ENCODE measurements at regions not wholly inside any gene's neighbourhood (a gene's known extent, or its start where the extent isn't known, plus 50 kb on each side); places are given as distances from the start of the nearest gene placed in this dataset.
"Not testable (repeated sequence)": the region's sequence is repeated elsewhere in the genome, so short reads cannot be mapped to it uniquely, and the experiment has no call there.

DNA sequence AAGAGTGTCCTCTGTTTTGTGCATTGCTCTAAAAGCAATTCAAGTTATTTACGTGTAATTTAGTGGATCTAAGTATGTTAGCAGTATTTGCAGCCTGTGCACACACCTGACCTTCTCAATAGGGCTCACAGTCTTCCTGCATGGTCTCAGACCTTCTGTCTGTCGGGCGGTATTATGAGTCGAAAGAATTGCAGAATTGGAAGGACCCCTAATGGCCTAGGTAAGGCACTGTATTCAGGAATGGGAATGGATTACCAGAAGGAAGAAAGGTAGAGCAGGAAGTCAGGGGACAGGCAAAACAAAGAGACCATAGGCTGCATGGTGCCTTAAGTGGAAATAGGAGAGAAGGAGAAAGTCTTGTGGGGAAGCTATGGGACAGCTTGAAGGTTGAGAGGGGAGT, 341.6 kb downstream of the VRK1 start:
- POLR2A ChIA-PET: no interaction called here
- TF ChIP-seq, protein P1, sequence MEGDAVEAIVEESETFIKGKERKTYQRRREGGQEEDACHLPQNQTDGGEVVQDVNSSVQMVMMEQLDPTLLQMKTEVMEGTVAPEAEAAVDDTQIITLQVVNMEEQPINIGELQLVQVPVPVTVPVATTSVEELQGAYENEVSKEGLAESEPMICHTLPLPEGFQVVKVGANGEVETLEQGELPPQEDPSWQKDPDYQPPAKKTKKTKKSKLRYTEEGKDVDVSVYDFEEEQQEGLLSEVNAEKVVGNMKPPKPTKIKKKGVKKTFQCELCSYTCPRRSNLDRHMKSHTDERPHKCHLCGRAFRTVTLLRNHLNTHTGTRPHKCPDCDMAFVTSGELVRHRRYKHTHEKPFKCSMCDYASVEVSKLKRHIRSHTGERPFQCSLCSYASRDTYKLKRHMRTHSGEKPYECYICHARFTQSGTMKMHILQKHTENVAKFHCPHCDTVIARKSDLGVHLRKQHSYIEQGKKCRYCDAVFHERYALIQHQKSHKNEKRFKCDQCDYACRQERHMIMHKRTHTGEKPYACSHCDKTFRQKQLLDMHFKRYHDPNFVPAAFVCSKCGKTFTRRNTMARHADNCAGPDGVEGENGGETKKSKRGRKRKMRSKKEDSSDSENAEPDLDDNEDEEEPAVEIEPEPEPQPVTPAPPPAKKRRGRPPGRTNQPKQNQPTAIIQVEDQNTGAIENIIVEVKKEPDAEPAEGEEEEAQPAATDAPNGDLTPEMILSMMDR (IDR thresholded peaks at IDR 0.05; ENCODE audit: low read depth, low read length): no peak
- Histone ChIP-seq H3K9me3 (ENCODE audit: control insufficient read depth, insufficient read depth, low read length) (peaks cover 32% of the 10 kb centered on the region), H3K27ac (ENCODE audit: low read depth, low read length) (no peak overlapping the region), H3K4me3 (ENCODE audit: low read depth, low read length) (no peak overlapping the region), H3K27me3 (ENCODE audit: control insufficient read depth, insufficient read depth, low read length) (no peaks in the 10 kb centered on the region)
- CTCF ChIA-PET: no interaction called here
- no peak for DNase-seq (ENCODE audit: low read depth, low spot score)

- ChIA-PET CTCF (no interaction called here), POLR2A (no interaction called here)
- DNase-seq (ENCODE audit: low read depth, low spot score): no peak
- TF ChIP-seq, protein P1 (IDR thresholded peaks at IDR 0.05; ENCODE audit: low read depth, low read length): no peak
- Histone ChIP-seq H3K27me3 (ENCODE audit: control insufficient read depth, insufficient read depth, low read length) (no peaks in the 10 kb centered on the region), H3K9me3 (ENCODE audit: control insufficient read depth, insufficient read depth, low read length) (peaks cover 48% of the 10 kb centered on the region), H3K4me3 (ENCODE audit: low read depth, low read length) (no peak overlapping the region), H3K27ac (ENCODE audit: low read depth, low read length) (no peak overlapping the region)
Measured at GRCh38 chr14:97143011-97143410, 345.8 kb downstream of the VRK1 start.

DNA sequence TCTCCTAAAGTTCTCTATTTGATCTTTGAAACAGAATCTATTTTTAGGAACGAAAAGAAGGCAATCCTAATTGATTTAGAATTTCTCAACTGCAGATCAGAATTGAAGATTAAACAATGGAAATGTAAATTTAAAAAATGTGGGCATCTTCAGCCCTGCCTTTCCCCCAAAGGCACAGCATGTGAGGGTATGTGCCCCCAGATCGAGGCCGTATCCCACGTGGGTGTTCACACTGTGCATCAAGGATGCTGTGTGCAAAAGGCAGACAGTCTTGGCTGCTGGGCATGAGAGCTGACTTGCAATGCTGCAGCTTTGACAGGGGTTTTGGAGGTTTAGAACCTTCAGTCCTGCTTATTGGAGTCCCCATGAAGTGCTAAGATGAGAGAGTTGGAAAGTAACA, 346.3 kb downstream of the VRK1 start:
- Histone ChIP-seq H3K9me3 (ENCODE audit: control insufficient read depth, insufficient read depth, low read length) (peaks cover 45% of the 10 kb centered on the region), H3K27me3 (ENCODE audit: control insufficient read depth, insufficient read depth, low read length) (no peaks in the 10 kb centered on the region), H3K4me3 (ENCODE audit: low read depth, low read length) (no peak overlapping the region), H3K27ac (ENCODE audit: low read depth, low read length) (no peak overlapping the region)
- CTCF ChIA-PET: no interaction called here
- POLR2A ChIA-PET: no interaction called here
- no peak for DNase-seq (ENCODE audit: low read depth, low spot score)
- TF ChIP-seq, protein P1 (IDR thresholded peaks at IDR 0.05; ENCODE audit: low read depth, low read length): no peak

DNA sequence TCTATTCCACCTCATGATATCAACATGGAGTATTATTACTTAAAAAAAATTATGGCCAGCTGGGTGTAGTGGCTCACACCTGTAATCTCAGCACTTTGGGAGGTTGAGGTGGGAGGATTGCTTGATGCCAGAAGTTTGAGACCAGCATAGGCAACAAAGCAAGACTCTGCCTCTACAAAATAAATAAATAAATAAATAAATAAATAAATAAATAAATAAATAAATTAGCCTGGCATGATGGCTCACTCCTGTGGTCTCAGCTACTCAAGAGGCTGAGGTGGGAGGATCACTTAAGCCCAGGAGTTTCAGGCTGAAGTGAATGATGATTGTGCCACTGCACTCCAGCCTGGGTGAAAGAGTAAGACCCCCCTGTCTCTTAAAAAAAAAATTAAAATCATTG, 350.8 kb downstream of the VRK1 start:
- POLR2A ChIA-PET; H3K4me3 ChIP-seq (ENCODE audit: low read depth, low read length); H3K27ac ChIP-seq (ENCODE audit: low read depth, low read length); H3K27me3 ChIP-seq (ENCODE audit: control insufficient read depth, insufficient read depth, low read length); DNase-seq (ENCODE audit: low read depth, low spot score); CTCF ChIA-PET: not testable (repeated sequence)
- H3K9me3 ChIP-seq (ENCODE audit: control insufficient read depth, insufficient read depth, low read length): peaks cover 53% of the 10 kb centered on the region

DNA sequence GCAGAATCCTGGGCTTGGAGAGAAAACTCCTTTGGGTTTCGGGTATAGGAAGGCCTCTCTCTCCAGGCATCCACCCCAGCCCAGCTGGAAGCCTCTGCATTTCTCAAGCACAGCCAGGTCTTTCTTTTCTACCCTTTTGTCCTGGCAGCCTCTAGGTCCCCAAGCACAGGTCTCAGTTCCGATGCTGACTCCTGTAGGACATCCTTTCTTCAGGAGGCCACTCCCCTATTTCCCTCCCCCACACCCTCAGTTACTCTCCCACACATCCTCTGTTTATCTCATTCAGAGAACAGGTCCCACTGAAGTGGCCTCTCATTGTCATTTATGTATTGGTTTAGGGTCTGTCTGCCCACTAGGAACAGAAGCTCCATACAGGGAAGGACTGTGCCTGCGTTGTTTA, 352.6 kb downstream of the VRK1 start:
- TF ChIP-seq, protein P1 (IDR thresholded peaks at IDR 0.05; ENCODE audit: low read depth, low read length): no peak
- Histone ChIP-seq H3K4me3 (ENCODE audit: low read depth, low read length) (no peak overlapping the region), H3K27ac (ENCODE audit: low read depth, low read length) (no peak overlapping the region), H3K9me3 (ENCODE audit: control insufficient read depth, insufficient read depth, low read length) (peaks cover 44% of the 10 kb centered on the region), H3K27me3 (ENCODE audit: control insufficient read depth, insufficient read depth, low read length) (no peaks in the 10 kb centered on the region)
- ChIA-PET POLR2A (no interaction called here), CTCF (no interaction called here)
- no peak for DNase-seq (ENCODE audit: low read depth, low spot score)

GRCh38 chr14:97153527-97153926, 356.3 kb downstream of the VRK1 start:
- Histone ChIP-seq H3K9me3 (ENCODE audit: control insufficient read depth, insufficient read depth, low read length) (peaks cover 58% of the 10 kb centered on the region), H3K4me3 (ENCODE audit: low read depth, low read length) (no peak overlapping the region), H3K27ac (ENCODE audit: low read depth, low read length) (no peak overlapping the region), H3K27me3 (ENCODE audit: control insufficient read depth, insufficient read depth, low read length) (no peaks in the 10 kb centered on the region)
- CTCF ChIA-PET: no interaction called here
- DNase-seq (ENCODE audit: low read depth, low spot score): no peak
- POLR2A ChIA-PET: no interaction called here
- TF ChIP-seq, protein P1 (IDR thresholded peaks at IDR 0.05; ENCODE audit: low read depth, low read length): no peak

Data from AG04450 (cell line).